ENCODE measurements at regions not wholly inside any gene's neighbourhood (a gene's known extent, or its start where the extent isn't known, plus 50 kb on each side); places are given as distances from the start of the nearest gene placed in this dataset.

- Mint-ChIP-seq H3K9me3 (no peaks in the 10 kb centered on the region), H3K4me3 (no peak overlapping the region)
- DNase-seq (ENCODE audit: extremely low spot score, unreplicated experiment): no peak
Measured at GRCh38 chr3:34929036-34929435, 710.3 kb upstream of the ARPP21 start.

GRCh38 chr3:34934660-34935059, 704.7 kb upstream of the ARPP21 start:
- no peaks in the 10 kb centered on the region for H3K27me3 Mint-ChIP-seq
- no peak overlapping the region for H3K4me3 Mint-ChIP-seq
- no peaks in the 10 kb centered on the region for H3K36me3 Mint-ChIP-seq
- no peaks in the 10 kb centered on the region for H3K9me3 Mint-ChIP-seq
- H3K27ac Mint-ChIP-seq: no peak overlapping the region
- no peak for TF ChIP-seq CTCF (conservative IDR thresholded peaks at IDR 0.05)
- DNase-seq (ENCODE audit: extremely low spot score, unreplicated experiment): no peak
- H3K4me1 Mint-ChIP-seq (ENCODE audit: unreplicated experiment): no peaks in the 10 kb centered on the region

More at GRCh38 chr3:34929036-34929435, 710.3 kb upstream of the ARPP21 start:
- H3K36me3 Mint-ChIP-seq: no peaks in the 10 kb centered on the region
- TF ChIP-seq CTCF (conservative IDR thresholded peaks at IDR 0.05): no peak
- no peak overlapping the region for H3K27ac Mint-ChIP-seq
- H3K4me1 Mint-ChIP-seq (ENCODE audit: unreplicated experiment): no peaks in the 10 kb centered on the region
- no peaks in the 10 kb centered on the region for H3K27me3 Mint-ChIP-seq

GRCh38 chr3:34938784-34939183, 700.5 kb upstream of the ARPP21 start:
- Mint-ChIP-seq H3K4me3 (no peak overlapping the region), H3K9me3 (no peaks in the 10 kb centered on the region), H3K36me3 (no peaks in the 10 kb centered on the region), H3K27ac (no peak overlapping the region), H3K4me1 (ENCODE audit: unreplicated experiment) (no peaks in the 10 kb centered on the region), H3K27me3 (no peaks in the 10 kb centered on the region)
- no peak for TF ChIP-seq CTCF (conservative IDR thresholded peaks at IDR 0.05)
- DNase-seq (ENCODE audit: extremely low spot score, unreplicated experiment): no peak

GRCh38 chr3:34942256-34942655, 697.1 kb upstream of the ARPP21 start:
- Mint-ChIP-seq H3K27me3 (no peaks in the 10 kb centered on the region), H3K4me1 (ENCODE audit: unreplicated experiment) (no peaks in the 10 kb centered on the region), H3K4me3 (no peak overlapping the region), H3K27ac (no peak overlapping the region), H3K9me3 (no peaks in the 10 kb centered on the region), H3K36me3 (no peaks in the 10 kb centered on the region)
- no peak for DNase-seq (ENCODE audit: extremely low spot score, unreplicated experiment)
- no peak for TF ChIP-seq CTCF (conservative IDR thresholded peaks at IDR 0.05)

GRCh38 chr3:34947834-34948233, 691.5 kb upstream of the ARPP21 start:
- no peak for TF ChIP-seq CTCF (conservative IDR thresholded peaks at IDR 0.05)
- Mint-ChIP-seq H3K4me1 (ENCODE audit: unreplicated experiment) (no peaks in the 10 kb centered on the region), H3K27ac (no peak overlapping the region), H3K9me3 (peaks cover 5% of the 10 kb centered on the region), H3K27me3 (no peaks in the 10 kb centered on the region), H3K4me3 (no peak overlapping the region), H3K36me3 (no peaks in the 10 kb centered on the region)
- no peak for DNase-seq (ENCODE audit: extremely low spot score, unreplicated experiment)

- Mint-ChIP-seq H3K27ac (no peak overlapping the region), H3K9me3 (peaks cover 5% of the 10 kb centered on the region), H3K4me3 (no peak overlapping the region), H3K36me3 (no peaks in the 10 kb centered on the region), H3K27me3 (no peaks in the 10 kb centered on the region), H3K4me1 (ENCODE audit: unreplicated experiment) (no peaks in the 10 kb centered on the region)
- TF ChIP-seq CTCF (conservative IDR thresholded peaks at IDR 0.05): no peak
- no peak for DNase-seq (ENCODE audit: extremely low spot score, unreplicated experiment)
Measured at GRCh38 chr3:34948517-34948916, 690.8 kb upstream of the ARPP21 start.

All from type B pancreatic cell (in vitro differentiated cells).